Endothelial cell of umbilical vein (primary cell): ENCODE measurements at regions not wholly inside any gene's neighbourhood (a gene's known extent, or its start where the extent isn't known, plus 50 kb on each side); places are given as distances from the start of the nearest gene placed in this dataset.

Source experiments
- BruUV-seq: library from RNA; stranded (reverse); fragments of 400-500 nt; replicated peaks from 2 replicates; lab custom pipeline; 2021; lab: Mats Ljungman, UMichigan
- CTCF ChIA-PET: fragments of 300-600, 350-600 bp; sonication (Branson Sonifier 250); formaldehyde crosslinking; loops from one replicate; lab custom pipeline; 2021; ENCODE audit warnings: antibody characterized with exemption, inconsistent platforms; lab: Charles Lee
- POLR2A ChIA-PET: fragments of 300-600, 350-600 bp; sonication (Branson Sonifier 250); formaldehyde crosslinking; loops from one replicate; lab custom pipeline; 2021; ENCODE audit warnings: antibody characterized with exemption, inconsistent platforms; lab: Charles Lee
- DNase-seq: peaks from one replicate; pipeline ENCODE4 v3.0.0-alpha.2; 2011; ENCODE audit warnings: low read depth, low spot score
- FAIRE-seq: peaks from 2 replicates; lab custom pipeline; 2011; peaks lifted over from hg19 to GRCh38; lab: Jason Lieb, UNC
- H2AFZ ChIP-seq: 2 replicates; pipeline ENCODE4 v1.6.0; 2012; ENCODE audit warnings: low read depth, low read length, control low read depth, inconsistent platforms
- H3K27ac ChIP-seq: 2 replicates; pipeline ENCODE4 v1.5.1; 2011; ENCODE audit warnings: low read depth, mild to moderate bottlenecking, control low read depth, low read length, moderate library complexity; ENCODE audit not compliant: insufficient read depth
- H3K27me3 ChIP-seq, 2 experiments: 2 replicates each; pipeline versions ENCODE4 v1.6.0 to v1.6.1; 2011; ENCODE audit warnings: low read length in 2 of 2, mixed read lengths in 1 of 2; ENCODE audit not compliant: control insufficient read depth in 2 of 2, insufficient read depth in 2 of 2
- H3K36me3 ChIP-seq, 2 experiments: 2 replicates in 1 of 2; 3 replicates in 1 of 2; pipeline ENCODE4 v1.5.1; 2011; ENCODE audit warnings: low read length in 2 of 2, mild to moderate bottlenecking in 1 of 2, moderate library complexity in 1 of 2; ENCODE audit not compliant: control insufficient read depth in 2 of 2, insufficient read depth in 2 of 2; ENCODE audit errors: extremely low read depth in 1 of 2
- H3K4me1 ChIP-seq: 3 replicates; pipeline ENCODE4 v1.5.1; 2011; ENCODE audit warnings: mild to moderate bottlenecking, low read length; ENCODE audit not compliant: control insufficient read depth, insufficient read depth; ENCODE audit errors: extremely low read depth
- H3K4me2 ChIP-seq: 2 replicates; pipeline ENCODE4 v1.6.1; 2011; ENCODE audit warnings: low read length, control low read depth, mixed read lengths; ENCODE audit not compliant: insufficient read depth
- H3K4me3 ChIP-seq, 3 experiments: fragments of 200-600 bp in 1 of 3; sonication (generic), shearing (Covaris generic) in 1 of 3; replicated peaks in 1 of 3; 2 replicates each; pipeline ENCODE4 v1.5.1; 2011 to 2016; ENCODE audit warnings: control low read depth in 3 of 3, low read length in 3 of 3, mild to moderate bottlenecking in 2 of 3, inconsistent platforms in 1 of 3, low read depth in 1 of 3, moderate library complexity in 1 of 3; ENCODE audit not compliant: insufficient read depth in 1 of 3
- H3K79me2 ChIP-seq: 2 replicates; pipeline ENCODE4 v1.6.0; 2012; ENCODE audit warnings: low read length, inconsistent platforms; ENCODE audit not compliant: control insufficient read depth, insufficient read depth
- H3K9ac ChIP-seq: replicated peaks from 2 replicates; pipeline ENCODE3; 2011; ENCODE audit warnings: low read length, control low read depth; ENCODE audit not compliant: insufficient read depth; ENCODE audit errors: extremely low read depth
- H3K9me1 ChIP-seq: replicated peaks from 3 replicates; pipeline ENCODE4 v1.6.0; 2011; ENCODE audit warnings: mild to moderate bottlenecking, low read length; ENCODE audit not compliant: control insufficient read depth, insufficient read depth; ENCODE audit errors: extremely low read depth
- H3K9me3 ChIP-seq: replicated peaks from 2 replicates; pipeline ENCODE4 v1.5.1; 2012; ENCODE audit warnings: low read length, inconsistent platforms; ENCODE audit not compliant: control insufficient read depth, insufficient read depth
- H4K20me1 ChIP-seq: replicated peaks from 2 replicates; pipeline ENCODE3; 2011; ENCODE audit warnings: mild to moderate bottlenecking, low read length; ENCODE audit not compliant: control insufficient read depth, insufficient read depth; ENCODE audit errors: extremely low read depth
- EZH2 ChIP-seq: IDR thresholded peaks from 2 replicates; pipeline ENCODE4 v1.6.1; 2012; ENCODE audit warnings: borderline replicate concordance, low read depth, mild to moderate bottlenecking, moderate library complexity, low read length, inconsistent platforms; ENCODE audit not compliant: severe bottlenecking
- FOS ChIP-seq: IDR thresholded peaks from 2 replicates; pipeline ENCODE4 v1.6.1; 2011; ENCODE audit warnings: mild to moderate bottlenecking, low read length, moderate library complexity, borderline replicate concordance; ENCODE audit not compliant: insufficient read depth
- GATA2 ChIP-seq: IDR thresholded peaks from 2 replicates; pipeline ENCODE4 v1.7.0; 2011; ENCODE audit warnings: low read depth, mild to moderate bottlenecking, moderate library complexity, mixed read lengths, low read length; ENCODE audit not compliant: insufficient read length, insufficient read depth
- JUN ChIP-seq: IDR thresholded peaks from 2 replicates; pipeline ENCODE4 v1.6.1; 2011; ENCODE audit warnings: borderline replicate concordance, low read depth; ENCODE audit not compliant: insufficient read length, insufficient read depth
- MYC ChIP-seq: IDR thresholded peaks from one replicate; pipeline ENCODE4 v1.6.1; 2011; ENCODE audit warnings: mild to moderate bottlenecking, low read depth, low read length
- POLR2A ChIP-seq: IDR thresholded peaks from 2 replicates; pipeline ENCODE4 v1.6.1; 2012; ENCODE audit warnings: low read depth, mild to moderate bottlenecking, control low read depth, low read length
- POLR2AphosphoS5 ChIP-seq: IDR thresholded peaks from 2 replicates; pipeline ENCODE4 v1.6.1; 2012; ENCODE audit warnings: low read depth, mild to moderate bottlenecking, control low read depth, low read length, moderate library complexity; ENCODE audit not compliant: insufficient read depth
- dilution Hi-C: fragments of 300-500 bp; cut with MboI; formaldehyde crosslinking; loops from one replicate; pipeline ENCODE4 v1.15.0; 2019; ENCODE audit warnings: low sequenced_read_pairs; ENCODE audit not compliant: extremely low pct_ligation_motif_present
- intact Hi-C: fragments of 100-400 bp; cut with micrococcal nuclease; formaldehyde crosslinking; loops from one replicate; pipeline ENCODE4 v1.10.0; 2022
- TF ChIP-seq, protein P1 (sequence below): IDR thresholded peaks from 2 replicates; pipeline ENCODE4 v1.6.1; 2011; ENCODE audit not compliant: insufficient read depth, insufficient read length
- TF ChIP-seq, protein P2 (sequence below), 2 donors: IDR thresholded peaks; 1 replicate in 1 of 2; 2 replicates in 1 of 2; pipeline ENCODE4 v1.5.1; 2011; ENCODE audit warnings: low read length in 2 of 2, mild to moderate bottlenecking in 2 of 2, moderate library complexity in 2 of 2, control low read depth in 1 of 2, inconsistent platforms in 1 of 2, low read depth in 1 of 2; ENCODE audit not compliant: insufficient read depth in 1 of 2; ENCODE audit errors: extremely low read depth in 1 of 2

DNA sequence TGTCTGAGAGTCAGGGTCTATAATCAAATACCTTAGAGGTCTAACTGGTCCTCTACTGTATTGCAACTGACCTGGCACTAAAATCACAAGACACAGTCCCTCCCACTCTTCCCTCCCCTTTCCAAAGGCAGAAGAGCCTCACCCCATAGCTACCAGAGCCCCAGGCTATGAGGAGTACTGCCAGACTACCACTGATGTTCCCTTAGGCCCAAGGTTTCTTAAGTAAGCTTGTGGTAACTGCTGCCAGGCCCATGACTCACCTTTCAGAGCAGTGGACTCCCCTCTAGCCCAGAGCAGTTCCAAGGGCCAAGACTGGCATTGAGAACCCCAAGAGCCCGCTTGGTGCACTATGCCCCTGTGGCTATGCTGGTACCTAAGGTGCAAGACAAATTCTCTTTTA lies 1193.4 kb downstream of the DSC3 start:
- ChIA-PET CTCF (no interaction called here), POLR2A (no interaction called here)
- Histone ChIP-seq H2AFZ (no peak overlapping the region), H4K20me1 (no peaks in the 10 kb centered on the region), H3K36me3 (no peaks in the 10 kb centered on the region), H3K4me3 (no peak overlapping the region), H3K27me3 (no peaks in the 10 kb centered on the region), H3K9me3 (no peaks in the 10 kb centered on the region), H3K9ac (no peak overlapping the region), H3K27ac (no peak overlapping the region), H3K79me2 (no peaks in the 10 kb centered on the region), H3K4me2 (no peak overlapping the region), H3K4me1 (no peaks in the 10 kb centered on the region), H3K9me1 (no peaks in the 10 kb centered on the region)
- FAIRE-seq = no peak
- dilution Hi-C loops (no loop called here), intact Hi-C loops (no loop called here)
- no TSS peak for BruUV-seq
- no peak for TF ChIP-seq JUN
- no peak for TF ChIP-seq POLR2A
- no peak for TF ChIP-seq POLR2AphosphoS5
- no peak for TF ChIP-seq MYC
- TF ChIP-seq FOS = no peak
- no peak for TF ChIP-seq EZH2
- TF ChIP-seq GATA2 = no peak
- DNase-seq = no peak

DNA sequence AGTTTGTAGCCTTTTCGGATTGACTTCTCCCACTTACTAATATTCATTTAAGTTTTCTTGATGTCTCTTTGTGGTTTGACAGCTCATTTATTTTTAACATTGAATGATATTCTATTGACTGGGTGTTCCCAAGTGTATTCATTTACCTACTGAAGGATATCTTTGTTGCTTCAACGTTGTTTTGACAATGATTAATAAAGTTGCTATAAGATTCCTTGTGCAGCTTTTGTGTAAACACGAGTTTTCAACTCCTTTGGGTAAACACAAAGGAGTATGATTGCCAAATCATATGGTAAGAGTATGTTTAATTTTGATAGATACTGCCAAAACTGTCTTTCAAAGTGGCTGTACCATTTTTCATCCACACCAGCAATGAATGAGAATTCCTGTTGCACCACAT lies 1200.9 kb downstream of the DSC3 start:
- no peak overlapping the region for H2AFZ ChIP-seq
- ChIA-PET POLR2A (no interaction called here), CTCF (no interaction called here)
- intact Hi-C loops (no loop called here), dilution Hi-C loops (no loop called here)
- no peak for TF ChIP-seq JUN
- TF ChIP-seq, protein P1, sequence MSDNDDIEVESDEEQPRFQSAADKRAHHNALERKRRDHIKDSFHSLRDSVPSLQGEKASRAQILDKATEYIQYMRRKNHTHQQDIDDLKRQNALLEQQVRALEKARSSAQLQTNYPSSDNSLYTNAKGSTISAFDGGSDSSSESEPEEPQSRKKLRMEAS = no peak
- TF ChIP-seq GATA2 = no peak
- no peak for TF ChIP-seq POLR2AphosphoS5
- TF ChIP-seq, protein P2, sequence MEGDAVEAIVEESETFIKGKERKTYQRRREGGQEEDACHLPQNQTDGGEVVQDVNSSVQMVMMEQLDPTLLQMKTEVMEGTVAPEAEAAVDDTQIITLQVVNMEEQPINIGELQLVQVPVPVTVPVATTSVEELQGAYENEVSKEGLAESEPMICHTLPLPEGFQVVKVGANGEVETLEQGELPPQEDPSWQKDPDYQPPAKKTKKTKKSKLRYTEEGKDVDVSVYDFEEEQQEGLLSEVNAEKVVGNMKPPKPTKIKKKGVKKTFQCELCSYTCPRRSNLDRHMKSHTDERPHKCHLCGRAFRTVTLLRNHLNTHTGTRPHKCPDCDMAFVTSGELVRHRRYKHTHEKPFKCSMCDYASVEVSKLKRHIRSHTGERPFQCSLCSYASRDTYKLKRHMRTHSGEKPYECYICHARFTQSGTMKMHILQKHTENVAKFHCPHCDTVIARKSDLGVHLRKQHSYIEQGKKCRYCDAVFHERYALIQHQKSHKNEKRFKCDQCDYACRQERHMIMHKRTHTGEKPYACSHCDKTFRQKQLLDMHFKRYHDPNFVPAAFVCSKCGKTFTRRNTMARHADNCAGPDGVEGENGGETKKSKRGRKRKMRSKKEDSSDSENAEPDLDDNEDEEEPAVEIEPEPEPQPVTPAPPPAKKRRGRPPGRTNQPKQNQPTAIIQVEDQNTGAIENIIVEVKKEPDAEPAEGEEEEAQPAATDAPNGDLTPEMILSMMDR (IDR thresholded peaks at IDR 0.05; ENCODE audit: extremely low read depth in 1 of 2, insufficient read depth in 1 of 2, low read depth in 1 of 2, low read length in 2 of 2) = no peak
- TF ChIP-seq MYC = no peak
- TF ChIP-seq FOS = no peak
- TF ChIP-seq POLR2A = no peak
- H3K36me3 ChIP-seq = no peaks in the 10 kb centered on the region
- H4K20me1 ChIP-seq = no peaks in the 10 kb centered on the region
- no peaks in the 10 kb centered on the region for H3K9me1 ChIP-seq
- no peaks in the 10 kb centered on the region for H3K79me2 ChIP-seq
- H3K4me1 ChIP-seq = no peaks in the 10 kb centered on the region
- H3K27me3 ChIP-seq = no peaks in the 10 kb centered on the region
- no peak for DNase-seq
- no peak overlapping the region for H3K4me3 ChIP-seq
- H3K9ac ChIP-seq = no peak overlapping the region
- H3K9me3 ChIP-seq = no peaks in the 10 kb centered on the region
- no TSS peak for BruUV-seq
- H3K27ac ChIP-seq = no peak overlapping the region
- no peak overlapping the region for H3K4me2 ChIP-seq
- FAIRE-seq = no peak
